CD4-positive, alpha-beta T cell treated with Interleukin-12 subunit alpha and Interleukin-12 subunit beta, for 1 hour (primary cell): ENCODE measurements at regions not wholly inside any gene's neighbourhood (a gene's known extent, or its start where the extent isn't known, plus 50 kb on each side); places are given as distances from the start of the nearest gene placed in this dataset.

Source experiments
- DNase-seq: peaks from one replicate; pipeline ENCODE4 v3.0.0-alpha.2; 2020

GRCh38 chr9:84393266-84393950 is 52.9 kb upstream of the SLC28A3 start:
- DNase-seq, result no peak

- DNase-seq, result no peak
Measured at GRCh38 chr9:84394036-84394435, 53.5 kb upstream of the SLC28A3 start.

GRCh38 chr9:84397151-84397728 is 56.7 kb upstream of the SLC28A3 start:
- DNase-seq, result peak; percentile 64

GRCh38 chr9:84397822-84398221 is 57.3 kb upstream of the SLC28A3 start:
- no peak for DNase-seq

- no peak for DNase-seq
Measured at GRCh38 chr9:84402517-84402916, 62.0 kb upstream of the SLC28A3 start.

- DNase-seq, result no peak
Measured at GRCh38 chr9:84403288-84403687, 62.7 kb upstream of the SLC28A3 start.

- no peak for DNase-seq
Measured at GRCh38 chr9:84404095-84404686, 63.6 kb upstream of the SLC28A3 start.

- DNase-seq, result no peak
Measured at GRCh38 chr9:84405667-84406066, 65.1 kb upstream of the SLC28A3 start.

- DNase-seq, result no peak
Measured at GRCh38 chr9:84408416-84408815, 67.9 kb upstream of the SLC28A3 start.

GRCh38 chr9:84411683-84412267 is 71.2 kb upstream of the SLC28A3 start:
- no peak for DNase-seq

GRCh38 chr9:84412654-84413053 is 72.1 kb upstream of the SLC28A3 start:
- no peak for DNase-seq

- no peak for DNase-seq
Measured at GRCh38 chr9:84413301-84413700, 72.7 kb upstream of the SLC28A3 start.

- DNase-seq, result no peak
Measured at GRCh38 chr9:84419031-84419602, 78.6 kb upstream of the SLC28A3 start.

- no peak for DNase-seq
Measured at GRCh38 chr9:84424931-84425330, 84.4 kb upstream of the SLC28A3 start.

- no peak for DNase-seq
Measured at GRCh38 chr9:84432746-84433145, 92.2 kb upstream of the SLC28A3 start.

- DNase-seq, result no peak
Measured at GRCh38 chr9:84435902-84436301, 95.3 kb upstream of the SLC28A3 start.

GRCh38 chr9:84436386-84437109 is 96.0 kb upstream of the SLC28A3 start:
- no peak for DNase-seq

GRCh38 chr9:84438391-84438790 is 97.8 kb upstream of the SLC28A3 start:
- no peak for DNase-seq

- no peak for DNase-seq
Measured at GRCh38 chr9:84439250-84439649, 98.7 kb upstream of the SLC28A3 start.

GRCh38 chr9:84442712-84443111 is 102.2 kb upstream of the SLC28A3 start:
- no peak for DNase-seq

- DNase-seq, result no peak
Measured at GRCh38 chr9:84445737-84446136, 105.2 kb upstream of the SLC28A3 start.

GRCh38 chr9:84447305-84447704 is 106.7 kb upstream of the SLC28A3 start:
- no peak for DNase-seq

GRCh38 chr9:84450029-84450428 is 109.5 kb upstream of the SLC28A3 start:
- DNase-seq, result no peak
